OCI-LY7 (cell line): ENCODE measurements at regions not wholly inside any gene's neighbourhood (a gene's known extent, or its start where the extent isn't known, plus 50 kb on each side); places are given as distances from the start of the nearest gene placed in this dataset.

Source experiments
- CTCF ChIP-seq: fragments of 200-600 bp; sonication (generic); conservative IDR thresholded peaks from 2 replicates; pipeline ENCODE4 v1.5.1; 2014; ENCODE audit warnings: mild to moderate bottlenecking, antibody characterized with exemption, low read length, moderate library complexity, mixed read lengths
- EZH2phosphoT487 ChIP-seq: fragments of 200-600 bp; sonication (generic); IDR thresholded peaks from 2 replicates; pipeline ENCODE4 v1.6.1; 2018; ENCODE audit warnings: low read depth, borderline replicate concordance, mild to moderate bottlenecking, mixed run types, antibody characterized with exemption, low read length, moderate library complexity, mixed read lengths

- no peak for TF ChIP-seq CTCF
- TF ChIP-seq EZH2phosphoT487 = no peak
These were observed 424.9 kb upstream of the SYT1 start for GRCh38 chr12:78439666-78440065.
